ENCODE measurements at regions not wholly inside any gene's neighbourhood (a gene's known extent, or its start where the extent isn't known, plus 50 kb on each side); places are given as distances from the start of the nearest gene placed in this dataset.

- FAIRE-seq (no peak), DNase-seq (ENCODE audit: low read depth, low spot score) (no peak)
- ChIA-PET POLR2A (no interaction called here), CTCF (no interaction called here)
- Histone ChIP-seq H4K20me1 (replicated peaks; ENCODE audit: control insufficient read depth, extremely low read depth, insufficient read depth, low read length) (no peaks in the 10 kb centered on the region), H3K27me3 (ENCODE audit: control insufficient read depth in 2 of 2, insufficient read depth in 2 of 2, low read length in 2 of 2) (no peaks in the 10 kb centered on the region), H3K4me1 (ENCODE audit: control insufficient read depth, extremely low read depth, insufficient read depth, low read length) (no peaks in the 10 kb centered on the region), H3K36me3 (ENCODE audit: control insufficient read depth in 2 of 2, extremely low read depth in 1 of 2, insufficient read depth in 2 of 2, low read length in 2 of 2) (no peaks in the 10 kb centered on the region), H3K9me1 (replicated peaks; ENCODE audit: control insufficient read depth, extremely low read depth, insufficient read depth, low read length) (no peaks in the 10 kb centered on the region), H3K9me3 (replicated peaks; ENCODE audit: control insufficient read depth, insufficient read depth, low read length) (no peaks in the 10 kb centered on the region), H3K79me2 (ENCODE audit: control insufficient read depth, insufficient read depth, low read length) (no peaks in the 10 kb centered on the region), H3K4me2 (ENCODE audit: insufficient read depth, low read length) (no peak overlapping the region), H3K4me3 (replicated peaks in 1 of 3; ENCODE audit: insufficient read depth in 1 of 3, low read depth in 1 of 3, low read length in 3 of 3) (no peak overlapping the region), H2AFZ (ENCODE audit: low read depth, low read length) (no peak overlapping the region), H3K9ac (replicated peaks; ENCODE audit: extremely low read depth, insufficient read depth, low read length) (no peak overlapping the region), H3K27ac (ENCODE audit: insufficient read depth, low read depth, low read length) (no peak overlapping the region)
- dilution Hi-C loops (cut with MboI; ENCODE audit: extremely low pct_ligation_motif_present, low sequenced_read_pairs) (no loop called here), intact Hi-C loops (cut with micrococcal nuclease) (no loop called here)
- no peak for TF ChIP-seq MYC (IDR thresholded peaks at IDR 0.05; ENCODE audit: low read depth, low read length)
- no peak for TF ChIP-seq CTCF (IDR thresholded peaks at IDR 0.05; ENCODE audit: extremely low read depth in 1 of 2, insufficient read depth in 1 of 2, low read depth in 1 of 2, low read length in 2 of 2)
- TF ChIP-seq POLR2A (IDR thresholded peaks at IDR 0.05; ENCODE audit: low read depth, low read length) = no peak
- no peak for TF ChIP-seq EZH2 (IDR thresholded peaks at IDR 0.05; ENCODE audit: borderline replicate concordance, low read depth, low read length, severe bottlenecking)
- TF ChIP-seq JUN (IDR thresholded peaks at IDR 0.05; ENCODE audit: borderline replicate concordance, insufficient read depth, insufficient read length, low read depth) = no peak
- no peak for TF ChIP-seq POLR2AphosphoS5 (IDR thresholded peaks at IDR 0.05; ENCODE audit: insufficient read depth, low read depth, low read length)
- no peak for TF ChIP-seq FOS (IDR thresholded peaks at IDR 0.05; ENCODE audit: borderline replicate concordance, insufficient read depth, low read length)
- no peak for TF ChIP-seq GATA2 (IDR thresholded peaks at IDR 0.05; ENCODE audit: insufficient read depth, insufficient read length, low read depth, low read length)
- no peak for TF ChIP-seq MAX (IDR thresholded peaks at IDR 0.05; ENCODE audit: insufficient read depth, insufficient read length)
- BruUV-seq (replicated peaks) = no TSS peak
These were observed 494.4 kb downstream of the GRIN2A start for GRCh38 chr16:9687737-9688319.
